HCT116 (cell line): ENCODE measurements at regions not wholly inside any gene's neighbourhood (a gene's known extent, or its start where the extent isn't known, plus 50 kb on each side); places are given as distances from the start of the nearest gene placed in this dataset.

Experiments used
- CEBPB ChIP-seq: IDR thresholded peaks from 2 replicates; pipeline ENCODE4 v1.6.1; 2012; ENCODE audit warnings: low read depth
- ELF1 ChIP-seq: IDR thresholded peaks from 2 replicates; pipeline ENCODE4 v1.6.1; 2012; ENCODE audit warnings: low read depth, borderline replicate concordance
- SRF ChIP-seq: IDR thresholded peaks from 2 replicates; pipeline ENCODE4 v1.6.1; 2012; ENCODE audit warnings: low read depth
- TF ChIP-seq, protein P1 (sequence below), 3 experiments: fragments of 200-600 bp in 1 of 3; sonication (generic) in 1 of 3; IDR thresholded peaks in 2 of 3; conservative IDR thresholded peaks in 1 of 3; 2 replicates each; pipeline ENCODE4 v1.5.1; 2012 to 2017; ENCODE audit warnings: low read depth in 2 of 3, low read length in 2 of 3, antibody characterized with exemption in 1 of 3, borderline replicate concordance in 1 of 3, control low read depth in 1 of 3, mild to moderate bottlenecking in 1 of 3, mixed read lengths in 1 of 3, mixed run types in 1 of 3, moderate library complexity in 1 of 3; ENCODE audit not compliant: insufficient read depth in 1 of 3
- TF ChIP-seq, protein P2 (sequence below): IDR thresholded peaks from 2 replicates; pipeline ENCODE4 v1.6.1; 2012; ENCODE audit warnings: low read depth

DNA sequence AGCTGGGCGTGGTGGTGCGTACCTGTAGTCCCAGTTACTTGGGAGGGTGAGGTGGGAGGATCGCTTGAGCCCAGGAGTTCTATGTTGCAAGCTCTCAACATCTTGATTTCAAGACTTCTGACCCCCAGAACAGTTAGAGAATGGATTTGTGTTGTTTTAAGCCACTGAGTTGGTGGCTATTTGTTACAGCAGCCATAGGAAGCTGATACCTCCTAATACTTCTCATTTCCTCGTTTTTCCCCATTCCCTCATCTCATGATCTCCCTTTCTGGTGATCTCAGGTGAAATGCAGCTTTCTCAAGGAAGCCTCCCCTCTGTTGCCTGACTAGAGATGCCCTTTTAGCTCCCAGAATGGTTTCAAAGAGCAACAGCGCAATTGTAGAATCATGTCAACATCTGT, 378.8 kb downstream of the TYW1 start:
- TF ChIP-seq, protein P1, sequence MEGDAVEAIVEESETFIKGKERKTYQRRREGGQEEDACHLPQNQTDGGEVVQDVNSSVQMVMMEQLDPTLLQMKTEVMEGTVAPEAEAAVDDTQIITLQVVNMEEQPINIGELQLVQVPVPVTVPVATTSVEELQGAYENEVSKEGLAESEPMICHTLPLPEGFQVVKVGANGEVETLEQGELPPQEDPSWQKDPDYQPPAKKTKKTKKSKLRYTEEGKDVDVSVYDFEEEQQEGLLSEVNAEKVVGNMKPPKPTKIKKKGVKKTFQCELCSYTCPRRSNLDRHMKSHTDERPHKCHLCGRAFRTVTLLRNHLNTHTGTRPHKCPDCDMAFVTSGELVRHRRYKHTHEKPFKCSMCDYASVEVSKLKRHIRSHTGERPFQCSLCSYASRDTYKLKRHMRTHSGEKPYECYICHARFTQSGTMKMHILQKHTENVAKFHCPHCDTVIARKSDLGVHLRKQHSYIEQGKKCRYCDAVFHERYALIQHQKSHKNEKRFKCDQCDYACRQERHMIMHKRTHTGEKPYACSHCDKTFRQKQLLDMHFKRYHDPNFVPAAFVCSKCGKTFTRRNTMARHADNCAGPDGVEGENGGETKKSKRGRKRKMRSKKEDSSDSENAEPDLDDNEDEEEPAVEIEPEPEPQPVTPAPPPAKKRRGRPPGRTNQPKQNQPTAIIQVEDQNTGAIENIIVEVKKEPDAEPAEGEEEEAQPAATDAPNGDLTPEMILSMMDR (IDR thresholded peaks at IDR 0.05 in 2 of 3, conservative IDR thresholded peaks at IDR 0.05 in 1 of 3; ENCODE audit: borderline replicate concordance in 1 of 3, insufficient read depth in 1 of 3, low read depth in 2 of 3, low read length in 2 of 3), result no peak
- no peak for TF ChIP-seq ELF1
- no peak for TF ChIP-seq CEBPB
- TF ChIP-seq, protein P2, sequence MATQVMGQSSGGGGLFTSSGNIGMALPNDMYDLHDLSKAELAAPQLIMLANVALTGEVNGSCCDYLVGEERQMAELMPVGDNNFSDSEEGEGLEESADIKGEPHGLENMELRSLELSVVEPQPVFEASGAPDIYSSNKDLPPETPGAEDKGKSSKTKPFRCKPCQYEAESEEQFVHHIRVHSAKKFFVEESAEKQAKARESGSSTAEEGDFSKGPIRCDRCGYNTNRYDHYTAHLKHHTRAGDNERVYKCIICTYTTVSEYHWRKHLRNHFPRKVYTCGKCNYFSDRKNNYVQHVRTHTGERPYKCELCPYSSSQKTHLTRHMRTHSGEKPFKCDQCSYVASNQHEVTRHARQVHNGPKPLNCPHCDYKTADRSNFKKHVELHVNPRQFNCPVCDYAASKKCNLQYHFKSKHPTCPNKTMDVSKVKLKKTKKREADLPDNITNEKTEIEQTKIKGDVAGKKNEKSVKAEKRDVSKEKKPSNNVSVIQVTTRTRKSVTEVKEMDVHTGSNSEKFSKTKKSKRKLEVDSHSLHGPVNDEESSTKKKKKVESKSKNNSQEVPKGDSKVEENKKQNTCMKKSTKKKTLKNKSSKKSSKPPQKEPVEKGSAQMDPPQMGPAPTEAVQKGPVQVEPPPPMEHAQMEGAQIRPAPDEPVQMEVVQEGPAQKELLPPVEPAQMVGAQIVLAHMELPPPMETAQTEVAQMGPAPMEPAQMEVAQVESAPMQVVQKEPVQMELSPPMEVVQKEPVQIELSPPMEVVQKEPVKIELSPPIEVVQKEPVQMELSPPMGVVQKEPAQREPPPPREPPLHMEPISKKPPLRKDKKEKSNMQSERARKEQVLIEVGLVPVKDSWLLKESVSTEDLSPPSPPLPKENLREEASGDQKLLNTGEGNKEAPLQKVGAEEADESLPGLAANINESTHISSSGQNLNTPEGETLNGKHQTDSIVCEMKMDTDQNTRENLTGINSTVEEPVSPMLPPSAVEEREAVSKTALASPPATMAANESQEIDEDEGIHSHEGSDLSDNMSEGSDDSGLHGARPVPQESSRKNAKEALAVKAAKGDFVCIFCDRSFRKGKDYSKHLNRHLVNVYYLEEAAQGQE, result no peak
- no peak for TF ChIP-seq SRF
